Osteocyte (in vitro differentiated cells): ENCODE measurements at regions not wholly inside any gene's neighbourhood (a gene's known extent, or its start where the extent isn't known, plus 50 kb on each side); places are given as distances from the start of the nearest gene placed in this dataset.
"Not testable (repeated sequence)": the region's sequence is repeated elsewhere in the genome, so short reads cannot be mapped to it uniquely, and the experiment has no call there.

Experiments
- DNase-seq: peaks from one replicate; pipeline ENCODE4 v3.0.0; 2021; ENCODE audit warnings: mixed read lengths; ENCODE audit not compliant: unreplicated experiment; ENCODE audit errors: extremely low spot score
- H3K27ac Mint-ChIP-seq: one replicate; pipeline ENCODE4 v1.8.0; 2021; ENCODE audit warnings: mild to moderate bottlenecking, mixed read lengths; ENCODE audit not compliant: unreplicated experiment
- H3K27me3 Mint-ChIP-seq: one replicate; pipeline ENCODE4 v1.8.0; 2021; ENCODE audit warnings: mixed read lengths; ENCODE audit not compliant: unreplicated experiment
- H3K36me3 Mint-ChIP-seq: one replicate; pipeline ENCODE4 v1.8.0; 2021; ENCODE audit warnings: mixed read lengths; ENCODE audit not compliant: unreplicated experiment
- H3K4me1 Mint-ChIP-seq: one replicate; pipeline ENCODE4 v1.8.0; 2021; ENCODE audit warnings: mixed read lengths; ENCODE audit not compliant: unreplicated experiment
- H3K4me3 Mint-ChIP-seq: one replicate; pipeline ENCODE4 v1.8.0; 2021; ENCODE audit warnings: mild to moderate bottlenecking, moderate library complexity, mixed read lengths; ENCODE audit not compliant: unreplicated experiment
- H3K9me3 Mint-ChIP-seq: one replicate; pipeline ENCODE4 v1.8.0; 2021; ENCODE audit warnings: mixed read lengths; ENCODE audit not compliant: unreplicated experiment
- TF ChIP-seq, protein P1 (sequence below): fragments of 200-600 bp; sonication (generic); IDR thresholded peaks from 2 replicates; pipeline ENCODE4 v1.5.0; 2021; ENCODE audit warnings: antibody characterized with exemption, mild to moderate bottlenecking, moderate library complexity

DNA sequence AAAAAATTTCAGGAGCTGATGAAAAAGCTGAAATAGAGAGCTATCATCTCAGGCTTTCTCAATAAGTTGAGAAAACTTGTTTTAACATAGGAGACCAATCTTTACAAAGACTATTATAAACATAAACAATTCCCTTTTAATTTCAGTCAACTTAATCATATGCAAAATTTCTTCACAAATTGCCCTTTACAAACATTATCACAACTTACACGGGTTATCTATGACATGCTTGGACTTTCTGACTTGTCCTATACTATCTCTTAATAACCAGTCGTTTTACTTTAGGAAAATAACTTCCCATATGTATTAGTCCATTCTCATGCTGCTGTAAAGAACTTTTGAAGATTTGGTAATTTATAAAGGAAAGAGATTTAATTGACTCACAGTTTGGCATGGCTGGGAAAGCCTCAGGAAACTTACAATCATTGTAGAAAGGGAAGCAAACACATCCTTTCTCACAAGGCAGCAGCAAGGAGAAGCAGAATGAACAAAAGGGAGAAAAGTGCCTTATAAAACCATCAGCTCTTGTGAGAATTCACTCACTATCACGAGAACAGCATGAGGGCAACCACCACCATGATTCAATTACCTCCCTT lies 1583.7 kb upstream of the CELF4 start:
- no peak for DNase-seq
- TF ChIP-seq, protein P1, sequence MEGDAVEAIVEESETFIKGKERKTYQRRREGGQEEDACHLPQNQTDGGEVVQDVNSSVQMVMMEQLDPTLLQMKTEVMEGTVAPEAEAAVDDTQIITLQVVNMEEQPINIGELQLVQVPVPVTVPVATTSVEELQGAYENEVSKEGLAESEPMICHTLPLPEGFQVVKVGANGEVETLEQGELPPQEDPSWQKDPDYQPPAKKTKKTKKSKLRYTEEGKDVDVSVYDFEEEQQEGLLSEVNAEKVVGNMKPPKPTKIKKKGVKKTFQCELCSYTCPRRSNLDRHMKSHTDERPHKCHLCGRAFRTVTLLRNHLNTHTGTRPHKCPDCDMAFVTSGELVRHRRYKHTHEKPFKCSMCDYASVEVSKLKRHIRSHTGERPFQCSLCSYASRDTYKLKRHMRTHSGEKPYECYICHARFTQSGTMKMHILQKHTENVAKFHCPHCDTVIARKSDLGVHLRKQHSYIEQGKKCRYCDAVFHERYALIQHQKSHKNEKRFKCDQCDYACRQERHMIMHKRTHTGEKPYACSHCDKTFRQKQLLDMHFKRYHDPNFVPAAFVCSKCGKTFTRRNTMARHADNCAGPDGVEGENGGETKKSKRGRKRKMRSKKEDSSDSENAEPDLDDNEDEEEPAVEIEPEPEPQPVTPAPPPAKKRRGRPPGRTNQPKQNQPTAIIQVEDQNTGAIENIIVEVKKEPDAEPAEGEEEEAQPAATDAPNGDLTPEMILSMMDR, result no peak
- peaks cover 3% of the 10 kb centered on the region for H3K36me3 Mint-ChIP-seq
- no peaks in the 10 kb centered on the region for H3K27me3 Mint-ChIP-seq
- H3K27ac Mint-ChIP-seq, result no peak overlapping the region
- H3K9me3 Mint-ChIP-seq, result peaks cover 46% of the 10 kb centered on the region
- no peak overlapping the region for H3K4me3 Mint-ChIP-seq
- H3K4me1 Mint-ChIP-seq, result no peaks in the 10 kb centered on the region

DNA sequence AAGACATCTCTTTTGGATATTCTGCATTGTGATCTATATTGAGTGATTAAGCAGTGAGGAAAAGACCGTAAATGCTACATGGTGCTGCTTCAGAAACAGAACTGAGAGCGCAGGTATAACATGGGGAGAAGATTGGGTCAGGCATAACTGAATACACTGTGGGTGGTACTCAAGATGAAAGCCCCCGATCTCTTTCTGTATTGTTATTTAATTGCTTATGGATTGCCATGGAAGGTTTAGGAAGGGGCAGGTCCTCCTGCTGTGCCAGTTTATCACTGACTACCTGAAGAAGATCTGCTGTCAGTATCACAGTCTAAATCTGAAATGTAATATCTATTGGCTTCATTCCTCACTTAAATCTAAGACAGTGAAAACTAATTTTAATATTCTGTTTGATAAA lies 1568.7 kb upstream of the CELF4 start:
- Mint-ChIP-seq H3K27ac (no peak overlapping the region), H3K36me3 (no peaks in the 10 kb centered on the region), H3K9me3 (peaks cover 33% of the 10 kb centered on the region), H3K4me3 (no peak overlapping the region), H3K27me3 (no peaks in the 10 kb centered on the region), H3K4me1 (peaks cover 2% of the 10 kb centered on the region)
- TF ChIP-seq, protein P1, result no peak
- DNase-seq, result no peak

DNA sequence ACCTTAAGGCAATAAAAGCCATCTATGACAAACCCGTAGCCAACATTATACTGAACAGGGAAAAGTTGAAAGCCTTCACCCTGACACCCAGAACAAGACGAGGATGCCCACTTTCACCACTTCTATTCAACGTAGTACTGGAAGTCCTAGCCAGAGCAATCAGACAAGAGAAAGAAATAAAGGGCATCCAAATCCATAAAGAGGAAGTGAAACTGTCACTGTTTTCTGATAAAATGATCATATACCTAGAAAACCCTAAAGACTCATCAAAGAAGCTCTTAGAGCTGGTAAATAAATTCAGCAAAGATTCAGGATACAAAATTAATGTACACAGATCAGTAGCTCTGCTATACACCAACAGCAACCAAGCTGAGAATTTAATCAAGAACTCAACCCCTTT lies 1561.9 kb upstream of the CELF4 start:
- H3K4me3 Mint-ChIP-seq, H3K36me3 Mint-ChIP-seq, H3K27ac Mint-ChIP-seq: not testable (repeated sequence)

DNA sequence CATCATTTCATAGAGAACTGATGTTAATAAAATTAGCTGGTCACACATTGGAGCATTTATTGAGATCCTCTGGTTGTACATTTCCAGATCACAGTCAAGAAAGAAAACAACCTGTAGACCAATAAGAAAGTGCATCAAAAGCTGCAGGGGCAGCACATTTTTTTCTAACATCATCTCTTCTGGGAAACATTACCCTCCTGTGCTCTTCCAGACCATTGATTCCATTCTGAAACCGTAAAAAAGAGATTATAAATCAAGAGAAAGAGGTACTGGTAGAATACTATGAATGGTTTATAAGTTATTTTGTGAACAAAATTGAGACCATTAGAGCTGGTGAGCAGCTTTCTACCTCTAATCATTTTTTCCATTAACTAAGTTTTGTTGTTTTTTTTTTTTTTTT lies 1548.2 kb upstream of the CELF4 start:
- Mint-ChIP-seq H3K27me3 (no peaks in the 10 kb centered on the region), H3K4me1 (no peaks in the 10 kb centered on the region), H3K36me3 (no peaks in the 10 kb centered on the region), H3K27ac (no peak overlapping the region), H3K4me3 (no peak overlapping the region), H3K9me3 (no peaks in the 10 kb centered on the region)
- TF ChIP-seq, protein P1, result no peak
- no peak for DNase-seq

More for the DNA sequence above, 1561.9 kb upstream of the CELF4 start:
- H3K9me3 Mint-ChIP-seq, result peaks cover 45% of the 10 kb centered on the region
- H3K27me3 Mint-ChIP-seq, DNase-seq, H3K4me1 Mint-ChIP-seq: not testable (repeated sequence)

DNA sequence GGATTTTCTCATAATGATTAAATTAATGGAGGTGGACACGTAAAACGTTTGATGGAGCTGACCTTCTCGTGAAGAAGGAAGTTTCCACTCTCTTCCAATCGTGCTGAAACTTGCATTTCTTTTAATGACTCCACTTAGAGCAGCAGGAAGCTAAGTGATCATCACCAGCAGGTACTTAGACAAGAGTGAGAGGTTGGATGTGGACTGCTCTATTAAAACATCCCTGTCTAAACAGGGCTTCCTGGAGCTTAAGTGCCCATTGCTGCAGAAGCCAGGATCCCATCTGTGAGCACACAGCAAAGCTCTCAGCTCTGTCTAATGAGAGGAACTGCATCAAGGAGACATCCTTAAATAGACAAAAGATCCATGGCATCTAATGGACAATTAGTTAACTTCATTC lies 1539.5 kb upstream of the CELF4 start:
- Mint-ChIP-seq H3K27me3 (no peaks in the 10 kb centered on the region), H3K9me3 (no peaks in the 10 kb centered on the region), H3K36me3 (no peaks in the 10 kb centered on the region), H3K4me3 (no peak overlapping the region), H3K4me1 (no peaks in the 10 kb centered on the region), H3K27ac (no peak overlapping the region)
- TF ChIP-seq, protein P1, result no peak
- no peak for DNase-seq

DNA sequence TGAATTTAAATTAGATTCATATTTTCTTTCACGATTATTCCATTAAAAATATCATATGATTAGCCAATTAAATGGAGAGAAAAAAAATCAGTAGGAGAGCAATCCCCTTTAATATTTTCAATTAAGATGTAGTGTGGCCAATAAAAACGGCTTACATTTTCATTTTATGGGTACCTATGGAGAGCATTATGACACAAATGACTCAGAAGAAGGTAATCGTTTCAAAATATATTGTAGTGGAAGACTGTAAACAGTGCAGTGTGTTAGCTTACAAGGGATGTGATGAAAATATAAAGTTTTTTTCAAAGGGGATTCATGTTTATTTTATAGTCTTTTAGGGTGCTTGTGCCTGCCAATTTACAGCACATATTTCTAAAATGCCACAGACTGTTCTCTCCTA lies 1507.4 kb upstream of the CELF4 start:
- Mint-ChIP-seq H3K4me1 (no peaks in the 10 kb centered on the region), H3K27me3 (no peaks in the 10 kb centered on the region), H3K9me3 (peaks cover 8% of the 10 kb centered on the region), H3K27ac (no peak overlapping the region), H3K36me3 (no peaks in the 10 kb centered on the region), H3K4me3 (no peak overlapping the region)
- DNase-seq, result no peak
- TF ChIP-seq, protein P1, result no peak
